ENCODE measurements at regions not wholly inside any gene's neighbourhood (a gene's known extent, or its start where the extent isn't known, plus 50 kb on each side); places are given as distances from the start of the nearest gene placed in this dataset.

DNA sequence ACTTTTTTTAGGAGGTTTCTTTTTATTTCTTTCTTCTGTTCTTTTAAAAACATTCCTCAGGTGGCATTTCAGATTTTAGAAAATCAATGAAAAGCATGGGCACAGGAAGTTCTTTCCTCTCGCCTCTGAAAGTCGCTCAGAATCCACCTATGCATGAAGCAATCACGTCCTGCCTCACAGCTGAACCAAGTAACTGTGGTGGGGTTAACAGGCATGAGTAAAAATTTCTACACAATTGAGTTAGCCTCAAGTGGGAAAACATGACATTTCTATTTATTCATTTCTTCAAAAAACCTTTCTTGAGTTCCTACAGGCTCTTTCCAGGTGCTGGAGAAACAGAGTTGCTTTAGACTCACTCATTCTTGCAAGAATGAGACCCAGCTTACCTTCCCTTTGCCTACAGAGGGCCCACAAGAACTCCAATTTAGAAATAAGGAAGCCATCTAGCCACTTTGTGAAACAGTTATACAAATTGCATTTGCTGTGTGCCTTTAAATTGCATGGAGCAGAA is 508.9 kb upstream of the PKN2 start:
- TF ChIP-seq, protein P1, sequence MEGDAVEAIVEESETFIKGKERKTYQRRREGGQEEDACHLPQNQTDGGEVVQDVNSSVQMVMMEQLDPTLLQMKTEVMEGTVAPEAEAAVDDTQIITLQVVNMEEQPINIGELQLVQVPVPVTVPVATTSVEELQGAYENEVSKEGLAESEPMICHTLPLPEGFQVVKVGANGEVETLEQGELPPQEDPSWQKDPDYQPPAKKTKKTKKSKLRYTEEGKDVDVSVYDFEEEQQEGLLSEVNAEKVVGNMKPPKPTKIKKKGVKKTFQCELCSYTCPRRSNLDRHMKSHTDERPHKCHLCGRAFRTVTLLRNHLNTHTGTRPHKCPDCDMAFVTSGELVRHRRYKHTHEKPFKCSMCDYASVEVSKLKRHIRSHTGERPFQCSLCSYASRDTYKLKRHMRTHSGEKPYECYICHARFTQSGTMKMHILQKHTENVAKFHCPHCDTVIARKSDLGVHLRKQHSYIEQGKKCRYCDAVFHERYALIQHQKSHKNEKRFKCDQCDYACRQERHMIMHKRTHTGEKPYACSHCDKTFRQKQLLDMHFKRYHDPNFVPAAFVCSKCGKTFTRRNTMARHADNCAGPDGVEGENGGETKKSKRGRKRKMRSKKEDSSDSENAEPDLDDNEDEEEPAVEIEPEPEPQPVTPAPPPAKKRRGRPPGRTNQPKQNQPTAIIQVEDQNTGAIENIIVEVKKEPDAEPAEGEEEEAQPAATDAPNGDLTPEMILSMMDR (IDR thresholded peaks at IDR 0.05): no peak
- TF ChIP-seq ZFX (IDR thresholded peaks at IDR 0.05; ENCODE audit: borderline replicate concordance): no peak
